ENCODE measurements at regions not wholly inside any gene's neighbourhood (a gene's known extent, or its start where the extent isn't known, plus 50 kb on each side); places are given as distances from the start of the nearest gene placed in this dataset.

- POLR2A ChIA-PET = no interaction called here
- H3K4me3 ChIP-seq (ENCODE audit: low read depth, low read length) = no peak overlapping the region
- H3K4me1 Mint-ChIP-seq (ENCODE audit: low read depth, unreplicated experiment) = no peaks in the 10 kb centered on the region
- DNase-seq = no peak
- no peak overlapping the region for H3K27ac Mint-ChIP-seq (ENCODE audit: unreplicated experiment)
- no peaks in the 10 kb centered on the region for H3K36me3 Mint-ChIP-seq (ENCODE audit: insufficient read depth, unreplicated experiment)
- H3K9me3 ChIP-seq = no peaks in the 10 kb centered on the region
- no peak overlapping the region for H3K4me3 Mint-ChIP-seq (ENCODE audit: unreplicated experiment)
- no peaks in the 10 kb centered on the region for H3K4me1 ChIP-seq
- peaks cover 2% of the 10 kb centered on the region for H3K27me3 Mint-ChIP-seq (ENCODE audit: insufficient read depth, unreplicated experiment)
- H3K9me3 Mint-ChIP-seq (ENCODE audit: unreplicated experiment) = peaks cover 11% of the 10 kb centered on the region
- CTCF ChIA-PET = no interaction called here
- TF ChIP-seq CTCF (IDR thresholded peaks at IDR 0.05; ENCODE audit: insufficient read depth in 1 of 2, low read depth in 1 of 2, low read length in 1 of 2, severe bottlenecking in 1 of 2, unreplicated experiment in 1 of 2) = no peak
- no peaks in the 10 kb centered on the region for H3K27me3 ChIP-seq (replicated peaks; ENCODE audit: control insufficient read depth, insufficient read depth, low read length)
- BruUV-seq (replicated peaks) = no TSS peak
- intact Hi-C loops (cut with micrococcal nuclease; ENCODE audit: unreplicated experiment) = no loop called here
- no peaks in the 10 kb centered on the region for H3K36me3 ChIP-seq (ENCODE audit: control insufficient read depth, insufficient read depth, low read length)
Measured at GRCh38 chr1:195591917-195592672, 1016.1 kb downstream of the KCNT2 start.

DNA sequence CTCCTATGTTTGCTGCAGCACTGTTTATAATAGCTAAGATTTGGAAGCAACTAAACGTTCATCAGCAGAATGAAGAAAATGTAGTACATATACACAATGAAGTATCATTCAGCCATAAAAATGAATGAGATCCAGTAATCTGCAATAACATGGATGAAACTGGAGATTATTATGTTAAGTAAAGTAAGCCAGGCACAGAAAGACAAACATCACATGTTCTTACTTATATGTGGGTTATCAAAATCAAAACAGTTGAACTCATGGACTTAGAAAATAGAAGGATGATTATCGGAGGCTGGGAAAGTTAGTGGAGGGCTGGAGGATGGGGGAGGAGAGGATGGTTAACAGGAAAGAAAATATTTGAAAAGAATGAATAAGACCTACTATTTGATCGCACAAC is 1017.6 kb downstream of the KCNT2 start:
- no peaks in the 10 kb centered on the region for H3K4me1 ChIP-seq
- no peaks in the 10 kb centered on the region for H3K27me3 ChIP-seq (replicated peaks; ENCODE audit: control insufficient read depth, insufficient read depth, low read length)
- no peaks in the 10 kb centered on the region for H3K36me3 ChIP-seq (ENCODE audit: control insufficient read depth, insufficient read depth, low read length)
- Mint-ChIP-seq H3K27ac (ENCODE audit: unreplicated experiment) (no peak overlapping the region), H3K4me1 (ENCODE audit: low read depth, unreplicated experiment) (no peaks in the 10 kb centered on the region), H3K9me3 (ENCODE audit: unreplicated experiment) (peaks cover 11% of the 10 kb centered on the region), H3K36me3 (ENCODE audit: insufficient read depth, unreplicated experiment) (no peaks in the 10 kb centered on the region), H3K4me3 (ENCODE audit: unreplicated experiment) (no peak overlapping the region), H3K27me3 (ENCODE audit: insufficient read depth, unreplicated experiment) (peaks cover 2% of the 10 kb centered on the region)
- ChIA-PET CTCF (no interaction called here), POLR2A (no interaction called here)
- intact Hi-C loops (cut with micrococcal nuclease; ENCODE audit: unreplicated experiment) = no loop called here
- no TSS peak for BruUV-seq (replicated peaks)
- TF ChIP-seq CTCF (IDR thresholded peaks at IDR 0.05; ENCODE audit: insufficient read depth in 1 of 2, low read depth in 1 of 2, low read length in 1 of 2, severe bottlenecking in 1 of 2, unreplicated experiment in 1 of 2) = no peak
- no peak for DNase-seq
- H3K4me3 ChIP-seq (ENCODE audit: low read depth, low read length) = no peak overlapping the region
- H3K9me3 ChIP-seq = no peaks in the 10 kb centered on the region

DNA sequence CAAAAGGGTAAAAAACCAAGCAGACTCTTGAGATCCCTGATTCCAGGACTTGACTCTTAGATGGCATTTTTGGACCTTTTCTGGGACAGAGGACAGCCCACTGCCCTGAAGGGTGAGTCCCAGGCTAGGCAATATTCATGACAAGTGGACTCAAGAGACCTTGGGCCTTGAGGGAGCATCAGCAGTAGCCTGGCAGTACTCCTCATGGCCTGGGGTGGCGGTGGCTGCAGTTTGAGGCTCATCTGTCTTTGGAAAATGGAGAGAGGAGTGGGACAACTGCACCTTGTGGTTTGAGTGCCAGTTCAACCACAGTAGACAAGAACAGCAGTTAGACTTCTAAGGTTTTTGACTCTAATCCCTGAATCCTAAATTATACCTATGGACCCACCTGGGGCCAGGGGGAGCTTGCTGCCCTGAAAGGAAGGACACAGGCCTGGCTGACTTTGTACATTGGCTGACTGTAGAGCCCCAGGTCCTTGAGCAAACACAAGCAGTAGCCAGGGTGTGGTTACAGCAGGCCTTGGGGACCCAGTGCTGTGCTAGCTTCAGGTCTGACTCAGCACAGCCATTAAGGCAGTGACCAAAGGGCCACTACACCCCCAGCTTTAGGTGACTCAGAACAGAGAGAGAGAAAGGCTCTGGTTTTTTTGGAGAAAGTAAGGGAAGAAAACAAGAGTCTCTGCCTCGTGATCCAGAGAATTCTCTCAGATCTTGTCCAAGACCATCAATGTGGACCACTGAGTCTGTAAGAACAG is 1023.2 kb downstream of the KCNT2 start:
- intact Hi-C loops (cut with micrococcal nuclease; ENCODE audit: unreplicated experiment) = no loop called here
- peak in 1 of 2 experiments; percentile 6 for DNase-seq
- Mint-ChIP-seq H3K27ac (ENCODE audit: unreplicated experiment) (no peak overlapping the region), H3K36me3 (ENCODE audit: insufficient read depth, unreplicated experiment) (no peaks in the 10 kb centered on the region), H3K4me3 (ENCODE audit: unreplicated experiment) (no peak overlapping the region), H3K4me1 (ENCODE audit: low read depth, unreplicated experiment) (no peaks in the 10 kb centered on the region), H3K9me3 (ENCODE audit: unreplicated experiment) (peaks cover 11% of the 10 kb centered on the region), H3K27me3 (ENCODE audit: insufficient read depth, unreplicated experiment) (peaks cover 2% of the 10 kb centered on the region)
- no peak for TF ChIP-seq CTCF (IDR thresholded peaks at IDR 0.05; ENCODE audit: insufficient read depth in 1 of 2, low read depth in 1 of 2, low read length in 1 of 2, severe bottlenecking in 1 of 2, unreplicated experiment in 1 of 2)
- Histone ChIP-seq H3K4me3 (ENCODE audit: low read depth, low read length) (no peak overlapping the region), H3K4me1 (no peaks in the 10 kb centered on the region), H3K27me3 (replicated peaks; ENCODE audit: control insufficient read depth, insufficient read depth, low read length) (no peaks in the 10 kb centered on the region), H3K36me3 (ENCODE audit: control insufficient read depth, insufficient read depth, low read length) (no peaks in the 10 kb centered on the region), H3K9me3 (no peaks in the 10 kb centered on the region)
- POLR2A ChIA-PET = no interaction called here
- CTCF ChIA-PET = no interaction called here
- no TSS peak for BruUV-seq (replicated peaks)
